ENCODE measurements at regions not wholly inside any gene's neighbourhood (a gene's known extent, or its start where the extent isn't known, plus 50 kb on each side); places are given as distances from the start of the nearest gene placed in this dataset.

- TF ChIP-seq EP300 (IDR thresholded peaks at IDR 0.05) (no peak), CTCF (IDR thresholded peaks at IDR 0.05) (no peak), POLR2A (IDR thresholded peaks at IDR 0.05; ENCODE audit: low read depth) (no peak)
- intact Hi-C loops (cut with DNase I), result no loop called here
- H3K9me3 ChIP-seq, result peaks cover 0 to 5% (median 0%) of the 10 kb centered on the region in 4 donors
- no peaks in the 10 kb centered on the region for H3K36me3 ChIP-seq
- WGBS, result 100% methylated on average over 1 of the region's 1 CpG
- DNase-seq (ENCODE audit: extremely low spot score), result no peak
- H3K4me3 ChIP-seq, result no peak overlapping the region
- no peaks in the 10 kb centered on the region for H3K27me3 ChIP-seq
- H3K27ac ChIP-seq (replicated peaks in 1 of 4), result no peak overlapping the region
- H3K4me1 ChIP-seq, result peaks cover 0 to 4% (median 0%) of the 10 kb centered on the region in 4 donors
Observed at GRCh38 chr6:112988748-112989147, 641.6 kb downstream of the RFPL4B start.

GRCh38 chr6:112990971-112991370 lies 643.8 kb downstream of the RFPL4B start:
- H3K4me1 ChIP-seq, result peaks cover 0 to 4% (median 0%) of the 10 kb centered on the region in 4 donors
- no peak for DNase-seq (ENCODE audit: extremely low spot score)
- TF ChIP-seq POLR2AphosphoS5 (IDR thresholded peaks at IDR 0.05), result no peak
- TF ChIP-seq EP300 (IDR thresholded peaks at IDR 0.05), result no peak
- TF ChIP-seq POLR2A (IDR thresholded peaks at IDR 0.05; ENCODE audit: low read depth), result no peak
- no peak for TF ChIP-seq CTCF (IDR thresholded peaks at IDR 0.05)
- peaks cover 0 to 5% (median 0%) of the 10 kb centered on the region in 4 donors for H3K9me3 ChIP-seq
- H3K27me3 ChIP-seq, result no peaks in the 10 kb centered on the region
- H3K36me3 ChIP-seq, result no peaks in the 10 kb centered on the region
- no peak overlapping the region for H3K27ac ChIP-seq (replicated peaks in 1 of 4)
- intact Hi-C loops (cut with DNase I), result no loop called here
- H3K4me3 ChIP-seq, result no peak overlapping the region

GRCh38 chr6:112991912-112992311 lies 644.8 kb downstream of the RFPL4B start:
- no peaks in the 10 kb centered on the region for H3K4me1 ChIP-seq
- H3K4me3 ChIP-seq, result no peak overlapping the region
- no peak for DNase-seq (ENCODE audit: extremely low spot score)
- no peak overlapping the region for H3K27ac ChIP-seq (replicated peaks in 1 of 4)
- intact Hi-C loops (cut with DNase I), result no loop called here
- H3K36me3 ChIP-seq, result no peaks in the 10 kb centered on the region
- 92% methylated on average over 4 of the region's 4 CpGs for WGBS
- TF ChIP-seq EP300 (IDR thresholded peaks at IDR 0.05), result no peak
- no peak for TF ChIP-seq POLR2A (IDR thresholded peaks at IDR 0.05; ENCODE audit: low read depth)
- TF ChIP-seq POLR2AphosphoS5 (IDR thresholded peaks at IDR 0.05), result no peak
- no peak for TF ChIP-seq CTCF (IDR thresholded peaks at IDR 0.05)
- peaks cover 0 to 5% (median 0%) of the 10 kb centered on the region in 4 donors for H3K9me3 ChIP-seq
- H3K27me3 ChIP-seq, result no peaks in the 10 kb centered on the region

- 83% methylated on average over 3 of the region's 3 CpGs for WGBS
- TF ChIP-seq CTCF (IDR thresholded peaks at IDR 0.05) (no peak), POLR2A (IDR thresholded peaks at IDR 0.05; ENCODE audit: low read depth) (no peak), POLR2AphosphoS5 (IDR thresholded peaks at IDR 0.05) (no peak), EP300 (IDR thresholded peaks at IDR 0.05) (no peak)
- H3K9me3 ChIP-seq, result no peaks in the 10 kb centered on the region
- no peak for DNase-seq (ENCODE audit: extremely low spot score)
- H3K27me3 ChIP-seq, result no peaks in the 10 kb centered on the region
- no peaks in the 10 kb centered on the region for H3K4me1 ChIP-seq
- intact Hi-C loops (cut with DNase I), result no loop called here
- no peak overlapping the region for H3K27ac ChIP-seq (replicated peaks in 1 of 4)
- no peak overlapping the region for H3K4me3 ChIP-seq
- H3K36me3 ChIP-seq, result no peaks in the 10 kb centered on the region
Observed at GRCh38 chr6:112997421-112998085, 650.4 kb downstream of the RFPL4B start.

- H3K4me1 ChIP-seq, result no peaks in the 10 kb centered on the region
- no peaks in the 10 kb centered on the region for H3K27me3 ChIP-seq
- TF ChIP-seq CTCF (IDR thresholded peaks at IDR 0.05) (no peak), EP300 (IDR thresholded peaks at IDR 0.05) (no peak), POLR2AphosphoS5 (IDR thresholded peaks at IDR 0.05) (no peak), POLR2A (IDR thresholded peaks at IDR 0.05; ENCODE audit: low read depth) (no peak)
- no peaks in the 10 kb centered on the region for H3K36me3 ChIP-seq
- WGBS, result 81% methylated on average over 1 of the region's 1 CpG
- no peak overlapping the region for H3K4me3 ChIP-seq
- no peak for DNase-seq (ENCODE audit: extremely low spot score)
- H3K27ac ChIP-seq (replicated peaks in 1 of 4), result no peak overlapping the region
- intact Hi-C loops (cut with DNase I), result no loop called here
- no peaks in the 10 kb centered on the region for H3K9me3 ChIP-seq
Observed at GRCh38 chr6:113004054-113004453, 656.9 kb downstream of the RFPL4B start.
